ENCODE measurements at regions not wholly inside any gene's neighbourhood (a gene's known extent, or its start where the extent isn't known, plus 50 kb on each side); places are given as distances from the start of the nearest gene placed in this dataset.
"Not testable (repeated sequence)": the region's sequence is repeated elsewhere in the genome, so short reads cannot be mapped to it uniquely, and the experiment has no call there.

- no peak overlapping the region for H3K4me3 ChIP-seq (ENCODE audit: low read depth, low read length)
- TF ChIP-seq CTCF (IDR thresholded peaks at IDR 0.05; ENCODE audit: insufficient read depth, low read length), result no peak
- no peak for DNase-seq (ENCODE audit: low read depth)
Observed at GRCh38 chr6:153328194-153328593, 197.1 kb upstream of the RGS17 start.

GRCh38 chr6:153325661-153326060 lies 194.6 kb upstream of the RGS17 start:
- H3K4me3 ChIP-seq (ENCODE audit: low read depth, low read length), result no peak overlapping the region
- no peak for DNase-seq (ENCODE audit: low read depth)
- no peak for TF ChIP-seq CTCF (IDR thresholded peaks at IDR 0.05; ENCODE audit: insufficient read depth, low read length)

- peak; percentile 22 for DNase-seq (ENCODE audit: low read depth)
- peak; percentile 6 for TF ChIP-seq CTCF (IDR thresholded peaks at IDR 0.05; ENCODE audit: insufficient read depth, low read length)
- no peak overlapping the region for H3K4me3 ChIP-seq (ENCODE audit: low read depth, low read length)
Observed at GRCh38 chr6:153312634-153313033, 181.6 kb upstream of the RGS17 start.

GRCh38 chr6:153309651-153310050 lies 178.6 kb upstream of the RGS17 start:
- no peak for DNase-seq (ENCODE audit: low read depth)
- no peak for TF ChIP-seq CTCF (IDR thresholded peaks at IDR 0.05; ENCODE audit: insufficient read depth, low read length)
- no peak overlapping the region for H3K4me3 ChIP-seq (ENCODE audit: low read depth, low read length)

GRCh38 chr6:153302133-153302532 lies 171.1 kb upstream of the RGS17 start:
- TF ChIP-seq CTCF (IDR thresholded peaks at IDR 0.05; ENCODE audit: insufficient read depth, low read length), result no peak
- no peak overlapping the region for H3K4me3 ChIP-seq (ENCODE audit: low read depth, low read length)
- DNase-seq (ENCODE audit: low read depth), result no peak

GRCh38 chr6:153301602-153302001 lies 170.5 kb upstream of the RGS17 start:
- no peak for TF ChIP-seq CTCF (IDR thresholded peaks at IDR 0.05; ENCODE audit: insufficient read depth, low read length)
- H3K4me3 ChIP-seq (ENCODE audit: low read depth, low read length), result no peak overlapping the region
- no peak for DNase-seq (ENCODE audit: low read depth)

- DNase-seq (ENCODE audit: low read depth); H3K4me3 ChIP-seq (ENCODE audit: low read depth, low read length): not testable (repeated sequence)
Observed at GRCh38 chr6:153282456-153282855, 151.4 kb upstream of the RGS17 start.
